ENCODE measurements at regions not wholly inside any gene's neighbourhood (a gene's known extent, or its start where the extent isn't known, plus 50 kb on each side); places are given as distances from the start of the nearest gene placed in this dataset.

GRCh38 chr12:67765776-67766766 lies 117.5 kb downstream of the DYRK2 start:
- no peaks in the 10 kb centered on the region for H3K27me3 Mint-ChIP-seq
- ChIA-PET CTCF (no interaction called here), POLR2A (no interaction called here)
- H3K9me3 Mint-ChIP-seq: no peaks in the 10 kb centered on the region
- no peak overlapping the region for H3K4me3 Mint-ChIP-seq
- no peak overlapping the region for H3K27ac Mint-ChIP-seq
- H3K36me3 Mint-ChIP-seq (ENCODE audit: low read depth): no peaks in the 10 kb centered on the region
- DNase-seq: no peak
- H3K4me1 Mint-ChIP-seq: no peaks in the 10 kb centered on the region

- CTCF ChIA-PET: no interaction called here
- no peaks in the 10 kb centered on the region for H3K4me1 Mint-ChIP-seq
- H3K9me3 Mint-ChIP-seq: no peaks in the 10 kb centered on the region
- H3K27ac Mint-ChIP-seq: no peak overlapping the region
- H3K27me3 Mint-ChIP-seq: no peaks in the 10 kb centered on the region
- H3K36me3 Mint-ChIP-seq (ENCODE audit: low read depth): no peaks in the 10 kb centered on the region
- H3K4me3 Mint-ChIP-seq: no peak overlapping the region
- DNase-seq: no peak
- POLR2A ChIA-PET: no interaction called here
These were observed 124.0 kb downstream of the DYRK2 start for GRCh38 chr12:67772267-67773169.

DNA sequence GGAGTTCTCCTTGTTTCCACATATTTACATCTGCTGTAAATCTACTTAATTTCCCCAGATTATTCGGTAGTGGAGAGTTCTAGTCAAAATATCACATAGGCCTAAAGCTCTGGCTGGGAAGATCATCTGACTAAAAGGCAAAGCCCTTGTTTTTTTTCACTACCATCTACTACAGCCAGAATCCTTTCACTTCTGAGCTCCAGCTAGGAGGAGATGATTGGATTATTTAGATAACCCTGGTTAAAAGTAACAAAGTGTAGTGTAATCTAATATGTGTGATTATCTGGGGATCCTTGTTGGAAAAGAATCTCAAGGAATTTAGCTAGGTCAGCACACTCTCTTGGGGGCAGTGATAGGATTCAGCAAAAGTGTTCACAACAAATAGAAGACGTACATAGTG lies 125.4 kb downstream of the DYRK2 start:
- H3K36me3 Mint-ChIP-seq (ENCODE audit: low read depth): no peaks in the 10 kb centered on the region
- H3K4me3 Mint-ChIP-seq: no peak overlapping the region
- POLR2A ChIA-PET: no interaction called here
- no peaks in the 10 kb centered on the region for H3K27me3 Mint-ChIP-seq
- no peak for DNase-seq
- no peak overlapping the region for H3K27ac Mint-ChIP-seq
- H3K9me3 Mint-ChIP-seq: no peaks in the 10 kb centered on the region
- H3K4me1 Mint-ChIP-seq: no peaks in the 10 kb centered on the region
- CTCF ChIA-PET: interaction anchor here (1.2 kb wide), 1 partner anchor 9 kb away, joined by 3 read pairs; no protein-coding TSS in a partner anchor

- no peaks in the 10 kb centered on the region for H3K9me3 Mint-ChIP-seq
- DNase-seq: no peak
- no peak overlapping the region for H3K27ac Mint-ChIP-seq
- no peaks in the 10 kb centered on the region for H3K36me3 Mint-ChIP-seq (ENCODE audit: low read depth)
- ChIA-PET CTCF (no interaction called here), POLR2A (no interaction called here)
- no peak overlapping the region for H3K4me3 Mint-ChIP-seq
- no peaks in the 10 kb centered on the region for H3K27me3 Mint-ChIP-seq
- H3K4me1 Mint-ChIP-seq: no peaks in the 10 kb centered on the region
These were observed 126.5 kb downstream of the DYRK2 start for GRCh38 chr12:67774983-67775587.

GRCh38 chr12:67780580-67781084 lies 132.1 kb downstream of the DYRK2 start:
- Mint-ChIP-seq H3K4me3 (no peak overlapping the region), H3K27ac (no peak overlapping the region), H3K4me1 (peaks cover 12% of the 10 kb centered on the region), H3K36me3 (ENCODE audit: low read depth) (no peaks in the 10 kb centered on the region), H3K27me3 (no peaks in the 10 kb centered on the region), H3K9me3 (peaks cover 5% of the 10 kb centered on the region)
- ChIA-PET POLR2A (no interaction called here), CTCF (interaction anchor here (0.6 kb wide), 1 partner anchor 1814 kb away, joined by 3 read pairs; no protein-coding TSS in a partner anchor)
- no peak for DNase-seq

DNA sequence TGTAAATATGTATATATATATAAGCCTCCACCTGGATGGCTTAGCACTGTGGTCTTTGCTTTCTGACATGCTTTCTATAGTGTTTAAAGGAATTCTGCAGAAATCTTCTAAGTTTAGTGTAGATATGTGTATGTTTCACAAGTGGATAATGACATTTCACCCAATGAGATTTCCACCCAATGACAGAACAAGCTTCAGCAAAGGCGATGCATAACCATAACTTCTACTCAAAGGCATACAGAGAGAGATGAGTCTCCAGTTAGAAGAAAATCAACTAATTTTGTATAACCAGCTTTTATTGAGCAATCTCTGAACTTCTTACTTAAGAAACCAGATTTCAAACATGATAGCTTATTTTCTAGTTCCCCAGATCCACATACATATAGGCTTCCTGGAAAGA lies 134.0 kb downstream of the DYRK2 start:
- Mint-ChIP-seq H3K4me3 (no peak overlapping the region), H3K27ac (no peak overlapping the region), H3K27me3 (no peaks in the 10 kb centered on the region), H3K36me3 (ENCODE audit: low read depth) (no peaks in the 10 kb centered on the region), H3K9me3 (peaks cover 5% of the 10 kb centered on the region), H3K4me1 (peaks cover 12% of the 10 kb centered on the region)
- CTCF ChIA-PET: interaction anchor here (0.7 kb wide), 2 partner anchors 8 to 16 kb away, joined by 3 read pairs; no protein-coding TSS in a partner anchor
- no peak for DNase-seq
- POLR2A ChIA-PET: no interaction called here

DNA sequence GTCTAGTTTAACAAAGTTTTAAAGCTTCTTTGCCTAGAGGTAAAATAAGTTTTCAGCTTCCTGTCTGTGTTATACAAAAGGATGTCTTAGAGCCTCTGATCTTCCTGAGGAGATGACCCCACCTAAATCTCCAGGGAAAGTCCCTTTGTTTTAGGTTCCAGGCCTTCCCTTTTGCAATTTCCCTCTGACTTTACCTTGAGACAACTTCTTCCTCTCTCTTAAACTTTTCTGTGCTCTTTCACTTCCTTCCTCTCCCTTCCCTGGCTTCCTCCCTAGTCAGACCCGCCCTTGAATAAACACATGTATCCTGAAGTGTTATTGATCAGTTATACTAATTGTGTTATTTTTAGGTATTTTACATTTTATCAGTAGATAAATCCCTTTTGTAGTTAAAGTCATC lies 134.8 kb downstream of the DYRK2 start:
- peak overlapping the region; percentile 0 for H3K27ac Mint-ChIP-seq
- peaks cover 12% of the 10 kb centered on the region for H3K4me1 Mint-ChIP-seq
- ChIA-PET CTCF (interaction anchor here (0.7 kb wide), 1 partner anchor 15 kb away, joined by 3 read pairs; no protein-coding TSS in a partner anchor), POLR2A (no interaction called here)
- H3K27me3 Mint-ChIP-seq: no peaks in the 10 kb centered on the region
- no peak for DNase-seq
- no peaks in the 10 kb centered on the region for H3K36me3 Mint-ChIP-seq (ENCODE audit: low read depth)
- H3K4me3 Mint-ChIP-seq: no peak overlapping the region
- H3K9me3 Mint-ChIP-seq: peaks cover 7% of the 10 kb centered on the region

- Mint-ChIP-seq H3K4me1 (peaks cover 12% of the 10 kb centered on the region), H3K36me3 (ENCODE audit: low read depth) (no peaks in the 10 kb centered on the region), H3K27me3 (no peaks in the 10 kb centered on the region), H3K4me3 (no peak overlapping the region), H3K9me3 (peaks cover 7% of the 10 kb centered on the region), H3K27ac (no peak overlapping the region)
- no peak for DNase-seq
- CTCF ChIA-PET: no interaction called here
- POLR2A ChIA-PET: no interaction called here
These were observed 136.3 kb downstream of the DYRK2 start for GRCh38 chr12:67784831-67785230.

DNA sequence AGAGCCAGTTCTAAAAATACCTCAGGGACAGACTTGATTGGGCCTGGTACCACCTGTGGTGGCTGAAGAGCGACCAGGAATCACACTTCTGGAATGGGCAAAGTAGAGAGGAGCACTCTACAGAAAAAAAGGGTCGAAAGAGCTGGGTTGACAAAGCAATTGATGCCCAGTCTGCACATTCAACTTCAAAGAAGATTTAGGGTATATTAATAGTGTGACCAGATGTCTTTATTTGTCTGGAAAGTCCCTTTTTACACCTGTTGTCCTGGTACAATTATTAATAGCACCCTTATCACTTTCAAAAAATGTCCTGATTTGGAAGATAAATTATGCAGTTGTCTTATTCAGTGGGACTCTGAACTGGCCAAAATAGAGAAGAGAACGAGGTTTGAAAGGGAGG lies 137.5 kb downstream of the DYRK2 start:
- Mint-ChIP-seq H3K36me3 (ENCODE audit: low read depth) (no peaks in the 10 kb centered on the region), H3K27ac (no peak overlapping the region), H3K4me1 (peaks cover 12% of the 10 kb centered on the region), H3K9me3 (peaks cover 7% of the 10 kb centered on the region), H3K4me3 (no peak overlapping the region), H3K27me3 (no peaks in the 10 kb centered on the region)
- POLR2A ChIA-PET: no interaction called here
- CTCF ChIA-PET: no interaction called here
- DNase-seq: no peak

DNA sequence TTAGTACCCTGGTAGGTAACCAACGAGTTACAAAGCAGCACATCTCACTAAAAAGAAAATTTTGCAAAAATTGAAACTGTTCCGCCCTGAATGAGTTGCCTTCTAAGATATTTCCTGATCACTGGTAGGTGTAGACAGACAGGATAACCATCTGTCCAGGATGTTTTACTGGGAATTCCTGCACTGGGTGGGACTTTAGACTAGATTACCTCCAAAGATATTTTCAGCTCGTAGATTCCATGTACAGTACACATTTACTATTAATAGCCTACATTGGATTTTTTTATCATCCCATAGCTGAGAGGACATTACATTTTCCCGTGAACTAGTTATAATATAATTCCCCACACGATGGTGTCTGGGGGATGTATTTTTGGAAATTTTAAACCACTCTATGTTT lies 139.6 kb downstream of the DYRK2 start:
- no peaks in the 10 kb centered on the region for H3K36me3 Mint-ChIP-seq (ENCODE audit: low read depth)
- no peaks in the 10 kb centered on the region for H3K27me3 Mint-ChIP-seq
- H3K4me1 Mint-ChIP-seq: peaks cover 7% of the 10 kb centered on the region
- POLR2A ChIA-PET: no interaction called here
- no peak overlapping the region for H3K4me3 Mint-ChIP-seq
- CTCF ChIA-PET: interaction anchor here (0.5 to 1.7 kb wide), 2 partner anchors 20 to 457 kb away, joined by 3 to 4 read pairs; no protein-coding TSS in a partner anchor
- H3K27ac Mint-ChIP-seq: no peak overlapping the region
- H3K9me3 Mint-ChIP-seq: peaks cover 5% of the 10 kb centered on the region
- no peak for DNase-seq

DNA sequence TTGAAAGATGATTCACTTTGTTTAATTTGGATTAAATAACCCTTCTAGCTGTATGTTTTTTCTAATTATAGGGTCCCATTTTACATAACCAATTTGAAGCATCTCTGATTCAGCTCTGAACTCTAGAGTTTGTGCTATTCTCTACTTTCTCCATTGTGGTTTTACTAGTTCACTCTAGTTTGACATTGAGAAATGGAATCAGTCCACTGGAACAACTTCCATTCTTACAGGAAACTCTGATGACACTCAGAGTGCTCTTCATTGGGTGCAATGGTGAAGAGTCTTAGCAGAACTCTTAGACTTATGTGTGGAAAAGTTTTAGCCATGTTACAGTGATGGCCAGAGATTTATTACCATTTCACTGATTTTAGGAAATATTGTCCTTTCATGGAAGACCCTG lies 140.7 kb downstream of the DYRK2 start:
- Mint-ChIP-seq H3K4me1 (no peaks in the 10 kb centered on the region), H3K9me3 (peaks cover 2% of the 10 kb centered on the region), H3K27me3 (no peaks in the 10 kb centered on the region), H3K36me3 (ENCODE audit: low read depth) (no peaks in the 10 kb centered on the region), H3K27ac (no peak overlapping the region), H3K4me3 (no peak overlapping the region)
- no peak for DNase-seq
- ChIA-PET CTCF (interaction anchor here (1.7 kb wide), 1 partner anchor 18 kb away, joined by 4 read pairs; no protein-coding TSS in a partner anchor), POLR2A (no interaction called here)

DNA sequence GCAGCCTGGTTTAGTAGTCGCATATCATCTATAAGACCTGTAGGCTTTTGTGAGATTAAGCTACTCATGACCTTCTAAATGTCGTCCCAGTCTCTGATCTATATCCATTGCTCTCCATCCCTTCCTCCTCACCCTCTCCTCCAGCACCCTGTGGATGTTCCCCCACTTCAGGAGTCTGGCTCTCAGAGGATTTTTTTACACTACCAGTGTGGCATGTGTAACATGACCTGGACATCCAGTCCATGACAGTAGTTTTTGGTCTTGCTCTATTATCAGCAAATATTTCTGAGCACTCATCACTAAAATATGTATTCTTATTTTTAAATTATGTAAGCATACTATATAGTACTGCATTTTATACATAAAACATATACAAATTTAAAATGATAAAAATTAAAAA lies 142.1 kb downstream of the DYRK2 start:
- Mint-ChIP-seq H3K36me3 (ENCODE audit: low read depth) (no peaks in the 10 kb centered on the region), H3K27me3 (no peaks in the 10 kb centered on the region), H3K27ac (peak overlapping the region; percentile 47), H3K9me3 (peaks cover 2% of the 10 kb centered on the region), H3K4me1 (no peaks in the 10 kb centered on the region), H3K4me3 (no peak overlapping the region)
- CTCF ChIA-PET: no interaction called here
- DNase-seq: no peak
- POLR2A ChIA-PET: no interaction called here
